NOMO-1 (cell line): ENCODE measurements at regions not wholly inside any gene's neighbourhood (a gene's known extent, or its start where the extent isn't known, plus 50 kb on each side); places are given as distances from the start of the nearest gene placed in this dataset.

ENCODE experiments used
- DNase-seq, 2 experiments: peaks; one replicate each; lab custom pipeline; 2025; ENCODE audit not compliant: unreplicated experiment in 2 of 2; lab: John Stamatoyannopoulos, UW

- no peak for DNase-seq
Observed at GRCh38 chr20:10984294-10984693, 310.5 kb upstream of the JAG1 start.

GRCh38 chr20:10984913-10985312 lies 311.1 kb upstream of the JAG1 start:
- DNase-seq, result no peak

GRCh38 chr20:10985536-10985935 lies 311.7 kb upstream of the JAG1 start:
- no peak for DNase-seq

GRCh38 chr20:10986586-10986985 lies 312.8 kb upstream of the JAG1 start:
- no peak for DNase-seq

GRCh38 chr20:10987651-10988383 lies 314.0 kb upstream of the JAG1 start:
- no peak for DNase-seq

- DNase-seq, result no peak
Observed at GRCh38 chr20:10990625-10991382, 317.0 kb upstream of the JAG1 start.

GRCh38 chr20:10992731-10993130 lies 318.9 kb upstream of the JAG1 start:
- no peak for DNase-seq

- DNase-seq, result no peak
Observed at GRCh38 chr20:10994991-10995700, 321.3 kb upstream of the JAG1 start.

- no peak for DNase-seq
Observed at GRCh38 chr20:10998476-10998875, 324.7 kb upstream of the JAG1 start.

- DNase-seq, result no peak
Observed at GRCh38 chr20:11000416-11000815, 326.6 kb upstream of the JAG1 start.

GRCh38 chr20:11001302-11001701 lies 327.5 kb upstream of the JAG1 start:
- no peak for DNase-seq

- DNase-seq, result peak; percentile 45 to 58
Observed at GRCh38 chr20:11001764-11002540, 328.2 kb upstream of the JAG1 start.

GRCh38 chr20:11003341-11003740 lies 329.5 kb upstream of the JAG1 start:
- DNase-seq, result no peak

GRCh38 chr20:11008444-11009033 lies 334.7 kb upstream of the JAG1 start:
- DNase-seq, result no peak

GRCh38 chr20:11011653-11012052 lies 337.9 kb upstream of the JAG1 start:
- DNase-seq, result no peak

- DNase-seq, result no peak
Observed at GRCh38 chr20:11012975-11013374, 339.2 kb upstream of the JAG1 start.

GRCh38 chr20:11013801-11014200 lies 340.0 kb upstream of the JAG1 start:
- DNase-seq, result no peak

- no peak for DNase-seq
Observed at GRCh38 chr20:11015440-11015839, 341.6 kb upstream of the JAG1 start.

- DNase-seq, result no peak
Observed at GRCh38 chr20:11017446-11017845, 343.6 kb upstream of the JAG1 start.

- DNase-seq, result no peak
Observed at GRCh38 chr20:11018668-11019170, 344.9 kb upstream of the JAG1 start.
